Erythroblast (primary cell): ENCODE measurements at regions not wholly inside any gene's neighbourhood (a gene's known extent, or its start where the extent isn't known, plus 50 kb on each side); places are given as distances from the start of the nearest gene placed in this dataset.

ENCODE experiments used
- GATA1 ChIP-seq: IDR thresholded peaks from 2 replicates; pipeline ENCODE4 v1.6.1; 2011; ENCODE audit warnings: low read depth, mild to moderate bottlenecking, control low read depth, low read length, moderate library complexity
- POLR2A ChIP-seq: IDR thresholded peaks from 2 replicates; pipeline ENCODE4 v1.6.1; 2011; ENCODE audit warnings: mild to moderate bottlenecking, low read length

DNA sequence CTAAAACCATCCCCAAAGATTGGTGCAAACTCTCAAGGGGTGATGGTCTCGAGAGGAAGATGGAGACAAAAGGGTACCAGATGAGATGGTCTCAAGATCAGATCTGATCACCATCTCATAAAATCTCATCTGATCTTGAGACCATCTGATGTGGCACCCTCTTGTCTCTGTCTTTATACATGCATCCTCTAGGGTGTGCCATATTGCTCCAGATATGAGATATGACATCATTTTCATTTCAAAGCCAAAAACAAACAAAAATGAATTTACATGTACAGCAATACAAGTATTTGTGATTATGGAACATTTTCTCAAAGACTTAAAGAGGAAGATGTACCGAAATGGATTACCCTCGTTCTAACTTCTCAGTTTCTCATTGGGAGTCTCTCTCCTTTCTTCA lies 787.2 kb downstream of the GALC start:
- no peak for TF ChIP-seq POLR2A
- no peak for TF ChIP-seq GATA1
